Tibial nerve (tissue), 4 donors: ENCODE measurements at regions not wholly inside any gene's neighbourhood (a gene's known extent, or its start where the extent isn't known, plus 50 kb on each side); places are given as distances from the start of the nearest gene placed in this dataset.

ENCODE experiments used
- EP300 ChIP-seq, 2 donors: sonication (generic); formaldehyde crosslinking; IDR thresholded peaks; one replicate each; pipeline ENCODE4 v1.6.1; 2017; ENCODE audit warnings: antibody characterized with exemption in 2 of 2, mild to moderate bottlenecking in 1 of 2
- POLR2A ChIP-seq, 2 donors: fragments of 450-650 bp; IDR thresholded peaks; one replicate each; pipeline ENCODE4 v1.6.1; 2017; ENCODE audit warnings: antibody characterized with exemption in 2 of 2, mild to moderate bottlenecking in 2 of 2, moderate library complexity in 2 of 2
- TF ChIP-seq, protein P1 (sequence below), 5 experiments: fragments of 200-600 bp in 3 of 5; fragments of 450-650 bp in 2 of 5; sonication (generic) in 3 of 5; IDR thresholded peaks; one replicate each; pipeline ENCODE4 v1.5.1; 2016 to 2019; ENCODE audit warnings: antibody characterized with exemption in 5 of 5, mild to moderate bottlenecking in 3 of 5, moderate library complexity in 2 of 5

DNA sequence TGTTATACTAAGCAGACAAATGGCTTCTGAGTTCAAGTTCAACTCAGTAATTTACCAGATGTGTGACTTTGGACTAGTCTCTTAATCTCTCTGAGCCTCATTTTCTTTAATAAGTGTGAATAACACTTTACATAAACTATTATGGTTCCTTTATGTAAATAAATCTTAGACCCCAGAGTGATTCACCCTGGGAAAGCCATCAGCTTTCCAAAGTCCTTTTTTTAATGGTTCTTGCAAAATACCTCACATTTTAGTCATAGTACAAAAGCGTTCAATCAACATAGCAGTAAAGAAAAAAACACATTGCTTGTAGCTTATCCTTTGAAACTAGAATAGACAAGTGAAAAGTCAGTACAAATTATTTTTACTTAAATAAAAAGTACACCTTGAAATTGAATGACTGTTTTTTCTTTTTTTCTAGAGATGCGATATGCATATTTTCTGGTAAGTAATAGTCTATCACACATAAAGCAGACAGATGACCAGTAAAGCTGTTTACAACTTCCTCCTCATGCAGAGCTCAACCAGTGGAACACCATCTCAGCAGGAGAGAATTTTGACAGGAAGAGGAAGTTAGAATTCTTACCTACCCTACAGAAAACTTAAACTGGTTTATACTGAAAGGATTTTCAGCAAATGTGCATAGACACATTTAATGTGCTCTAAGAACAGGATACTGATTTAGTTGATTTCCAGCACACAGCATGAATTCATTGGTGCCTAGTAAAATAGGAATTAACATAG is 123.0 kb upstream of the AGBL1 start:
- TF ChIP-seq POLR2A (IDR thresholded peaks at IDR 0.05) (no peak), EP300 (IDR thresholded peaks at IDR 0.05) (no peak)
- TF ChIP-seq, protein P1, sequence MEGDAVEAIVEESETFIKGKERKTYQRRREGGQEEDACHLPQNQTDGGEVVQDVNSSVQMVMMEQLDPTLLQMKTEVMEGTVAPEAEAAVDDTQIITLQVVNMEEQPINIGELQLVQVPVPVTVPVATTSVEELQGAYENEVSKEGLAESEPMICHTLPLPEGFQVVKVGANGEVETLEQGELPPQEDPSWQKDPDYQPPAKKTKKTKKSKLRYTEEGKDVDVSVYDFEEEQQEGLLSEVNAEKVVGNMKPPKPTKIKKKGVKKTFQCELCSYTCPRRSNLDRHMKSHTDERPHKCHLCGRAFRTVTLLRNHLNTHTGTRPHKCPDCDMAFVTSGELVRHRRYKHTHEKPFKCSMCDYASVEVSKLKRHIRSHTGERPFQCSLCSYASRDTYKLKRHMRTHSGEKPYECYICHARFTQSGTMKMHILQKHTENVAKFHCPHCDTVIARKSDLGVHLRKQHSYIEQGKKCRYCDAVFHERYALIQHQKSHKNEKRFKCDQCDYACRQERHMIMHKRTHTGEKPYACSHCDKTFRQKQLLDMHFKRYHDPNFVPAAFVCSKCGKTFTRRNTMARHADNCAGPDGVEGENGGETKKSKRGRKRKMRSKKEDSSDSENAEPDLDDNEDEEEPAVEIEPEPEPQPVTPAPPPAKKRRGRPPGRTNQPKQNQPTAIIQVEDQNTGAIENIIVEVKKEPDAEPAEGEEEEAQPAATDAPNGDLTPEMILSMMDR (IDR thresholded peaks at IDR 0.05) = no peak
